HepG2 (cell line): ENCODE measurements at regions not wholly inside any gene's neighbourhood (a gene's known extent, or its start where the extent isn't known, plus 50 kb on each side); places are given as distances from the start of the nearest gene placed in this dataset.

ENCODE experiments used
- ATAC-seq: fragments of 200-7000 bp; cut with Tn5 transposase; 3 replicates; pipeline ENCODE4 v1.9.1; 2020; ENCODE audit warnings: mild to moderate bottlenecking, moderate library complexity
- BruUV-seq: library from RNA; stranded (reverse); fragments of 400-500 nt; replicated peaks from 2 replicates; lab custom pipeline; 2021; lab: Mats Ljungman, UMichigan
- CTCF ChIA-PET: fragments of 300-600 bp; formaldehyde crosslinking; extraction: SDS; loops from one replicate; lab custom pipeline; 2021; ENCODE audit warnings: low total read pairs, inconsistent platforms, low intra/inter-chr PET ratio; lab: Yijun Ruan, JAX
- POLR2A ChIA-PET: fragments of 350-600 bp; sonication (Branson Sonifier 250); formaldehyde crosslinking; loops from one replicate; lab custom pipeline; 2020; ENCODE audit warnings: antibody characterized with exemption, inconsistent platforms; lab: Yijun Ruan, JAX
- DNase-seq: peaks from one replicate; pipeline ENCODE4 v3.0.0-alpha.2; 2015; ENCODE audit warnings: low spot score
- FAIRE-seq: peaks from 3 replicates; lab custom pipeline; 2011; peaks lifted over from hg19 to GRCh38; lab: Jason Lieb, UNC
- H2AFZ ChIP-seq: one replicate; pipeline ENCODE4 v1.6.1; 2011; ENCODE audit warnings: low read length, inconsistent platforms
- H3K27ac ChIP-seq: fragments of 300-600 bp; 3 replicates; pipeline ENCODE4 v1.8.0; 2011; ENCODE audit warnings: mixed run types, mild to moderate bottlenecking, mixed read lengths, low read length, inconsistent platforms; ENCODE audit not compliant: insufficient read depth; ENCODE audit errors: extremely low read length
- H3K27me3 ChIP-seq, 2 experiments: fragments of 200-600 bp in 1 of 2; 2 replicates in 1 of 2; 3 replicates in 1 of 2; pipeline versions ENCODE4 v1.6.0 to v1.8.0; 2011; ENCODE audit warnings: low read length in 2 of 2, mild to moderate bottlenecking in 2 of 2, moderate library complexity in 2 of 2, inconsistent platforms in 1 of 2; ENCODE audit not compliant: insufficient read depth in 2 of 2, control insufficient read depth in 1 of 2
- H3K36me3 ChIP-seq, 2 experiments: fragments of 200-600 bp in 1 of 2; replicated peaks in 1 of 2; 2 replicates in 1 of 2; 3 replicates in 1 of 2; pipeline versions ENCODE4 v1.5.1 to v1.8.0; 2011; ENCODE audit warnings: low read length in 2 of 2, inconsistent platforms in 1 of 2; ENCODE audit not compliant: insufficient read depth in 2 of 2, control insufficient read depth in 1 of 2
- H3K4me1 ChIP-seq: 2 replicates; pipeline ENCODE4 v1.5.1; 2012; ENCODE audit warnings: low read length, inconsistent platforms; ENCODE audit not compliant: insufficient read depth
- H3K4me2 ChIP-seq: 2 replicates; pipeline ENCODE4 v1.6.0; 2011; ENCODE audit warnings: low read depth, low read length, inconsistent platforms
- H3K4me3 ChIP-seq, 3 experiments: fragments of 200-600 bp in 1 of 3; sonication (generic), shearing (Covaris generic) in 1 of 3; replicated peaks in 1 of 3; 2 replicates each; pipeline ENCODE4 v1.5.1; 2011 to 2016; ENCODE audit warnings: low read length in 3 of 3, inconsistent platforms in 2 of 3, low read depth in 2 of 3, mild to moderate bottlenecking in 2 of 3, control low read depth in 1 of 3, mixed read lengths in 1 of 3; ENCODE audit not compliant: insufficient read depth in 1 of 3
- H3K79me2 ChIP-seq: one replicate; pipeline ENCODE4 v1.6.1; 2011; ENCODE audit warnings: low read length, inconsistent platforms; ENCODE audit not compliant: insufficient read depth
- H3K9ac ChIP-seq: 2 replicates; pipeline ENCODE4 v1.6.0; 2011; ENCODE audit warnings: mild to moderate bottlenecking, low read depth, low read length, inconsistent platforms; ENCODE audit not compliant: insufficient read depth
- H3K9me3 ChIP-seq: 2 replicates; pipeline ENCODE4 v1.5.1; 2012; ENCODE audit warnings: mild to moderate bottlenecking, low read length
- H4K20me1 ChIP-seq: 2 replicates; pipeline ENCODE4 v1.6.0; 2011; ENCODE audit warnings: inconsistent platforms, mild to moderate bottlenecking, low read length, moderate library complexity; ENCODE audit not compliant: insufficient read depth
- GLI4 ChIP-seq: sonication (generic); formaldehyde crosslinking; IDR thresholded peaks from 2 replicates; pipeline ENCODE4 v1.5.1; 2020; ENCODE audit warnings: missing genetic modification reagents, mild to moderate bottlenecking, moderate library complexity, borderline replicate concordance
- HHEX ChIP-seq: IDR thresholded peaks from 2 replicates; pipeline ENCODE4 v1.6.1; 2016; ENCODE audit warnings: control low read depth
- HMG20B ChIP-seq: conservative IDR thresholded peaks from 2 replicates; pipeline ENCODE4 v1.6.1; 2016; ENCODE audit warnings: missing genetic modification reagents, missing compliant biosample characterization
- HNRNPK ChIP-seq: fragments of 200-400 bp; formaldehyde crosslinking; IDR thresholded peaks from 2 replicates; pipeline ENCODE4 v1.6.1; 2018; ENCODE audit warnings: low read length, low read depth, moderate library complexity, mild to moderate bottlenecking; ENCODE audit not compliant: poor library complexity, severe bottlenecking
- MED1 ChIP-seq: sonication (generic); formaldehyde crosslinking; IDR thresholded peaks from 2 replicates; pipeline ENCODE4 v1.4.0; 2020; ENCODE audit warnings: missing genetic modification reagents
- MED13 ChIP-seq: sonication (generic); formaldehyde crosslinking; IDR thresholded peaks from 2 replicates; pipeline ENCODE4 v1.5.0; 2020; ENCODE audit warnings: missing genetic modification reagents
- PITX1 ChIP-seq: sonication (generic); formaldehyde crosslinking; IDR thresholded peaks from 2 replicates; pipeline ENCODE4 v1.5.1; 2020; ENCODE audit warnings: mild to moderate bottlenecking, missing genetic modification reagents
- RXRA ChIP-seq: sonication (generic); formaldehyde crosslinking; IDR thresholded peaks from 2 replicates; pipeline ENCODE4 v1.5.1; 2020; ENCODE audit warnings: missing genetic modification reagents
- SIX1 ChIP-seq: sonication (generic); formaldehyde crosslinking; IDR thresholded peaks from 2 replicates; pipeline ENCODE4 v1.4.0; 2020; ENCODE audit warnings: missing genetic modification reagents, borderline replicate concordance
- ZNF232 ChIP-seq: sonication (generic); formaldehyde crosslinking; IDR thresholded peaks from 2 replicates; pipeline ENCODE4 v1.4.0; 2020; ENCODE audit warnings: missing genetic modification reagents, borderline replicate concordance
- ZNF724P ChIP-seq: sonication (generic); formaldehyde crosslinking; IDR thresholded peaks from 2 replicates; pipeline ENCODE4 v1.8.0; 2022; ENCODE audit warnings: missing genetic modification reagents, borderline replicate concordance
- ZNF782 ChIP-seq: sonication (generic); formaldehyde crosslinking; IDR thresholded peaks from 2 replicates; pipeline ENCODE4 v1.4.0; 2020; ENCODE audit warnings: missing genetic modification reagents, mild to moderate bottlenecking, borderline replicate concordance
- WGBS: methylation state at CpG from one replicate; pipeline ENCODE4 v1.1.6; 2017; ENCODE audit warnings: low lambda C conversion rate; 5-methylcytosine and 5-hydroxymethylcytosine counted together
- in situ Hi-C: cut with HindIII; loops from 2 replicates; pipeline ENCODE4 v1.10.0; 2017; ENCODE audit warnings: low pct_unique_long_range_greater_than_20kb; ENCODE audit not compliant: extremely low pct_ligation_motif_present
- intact Hi-C: fragments of 100-400 bp; cut with micrococcal nuclease; formaldehyde crosslinking; loops from one replicate; pipeline ENCODE4 v1.10.0; 2022; ENCODE audit not compliant: unreplicated experiment
- TF ChIP-seq, protein P1 (sequence below): sonication (generic); formaldehyde crosslinking; IDR thresholded peaks from 2 replicates; pipeline ENCODE4 v1.8.1; 2023; ENCODE audit warnings: mild to moderate bottlenecking, missing genetic modification reagents, borderline replicate concordance
- TF ChIP-seq, protein P2 (sequence below): sonication (generic); formaldehyde crosslinking; IDR thresholded peaks from 2 replicates; pipeline ENCODE4 v1.4.0; 2020; ENCODE audit warnings: missing genetic modification reagents

DNA sequence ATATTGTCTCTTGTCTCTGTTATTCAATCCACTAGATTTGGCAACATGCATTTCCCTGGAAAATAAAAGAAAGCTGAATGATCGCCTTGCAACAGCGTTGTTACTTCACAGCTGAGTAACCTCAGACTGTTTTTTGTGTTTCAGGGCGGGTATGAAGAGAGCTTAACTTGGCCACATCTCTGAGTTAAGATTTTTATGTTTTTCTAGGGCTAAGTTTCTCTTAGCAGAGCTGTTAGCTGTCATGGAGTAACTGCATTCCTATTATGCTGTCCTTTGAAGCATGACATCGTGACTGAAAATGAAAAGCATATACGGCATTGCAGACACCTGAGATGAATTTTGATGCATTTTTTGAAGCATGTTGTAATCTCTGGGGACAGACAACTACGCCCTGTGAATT lies 1798.9 kb downstream of the PCDH7 start:
- no peak for ATAC-seq
- H3K4me3 ChIP-seq: no peak overlapping the region
- in situ Hi-C loops: no loop called here
- H4K20me1 ChIP-seq: no peaks in the 10 kb centered on the region
- no peaks in the 10 kb centered on the region for H3K4me1 ChIP-seq
- no peak for TF ChIP-seq SIX1 (CRISPR knock-in tag)
- no peak for TF ChIP-seq GLI4 (CRISPR knock-in tag)
- TF ChIP-seq HMG20B: no peak
- no peak for TF ChIP-seq MED13
- TF ChIP-seq, protein P1, sequence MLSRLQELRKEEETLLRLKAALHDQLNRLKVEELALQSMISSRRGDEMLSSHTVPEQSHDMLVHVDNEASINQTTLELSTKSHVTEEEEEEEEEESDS (CRISPR knock-in tag): no peak
- no peak for TF ChIP-seq MED1 (CRISPR knock-in tag)
- TF ChIP-seq RXRA (CRISPR knock-in tag): no peak
- no peak for TF ChIP-seq HHEX (CRISPR knock-in tag)
- TF ChIP-seq ZNF782 (CRISPR knock-in tag): no peak
- TF ChIP-seq ZNF724P (CRISPR knock-in tag): no peak
- TF ChIP-seq ZNF232 (CRISPR knock-in tag): no peak
- no peak for TF ChIP-seq HNRNPK
- TF ChIP-seq, protein P2, sequence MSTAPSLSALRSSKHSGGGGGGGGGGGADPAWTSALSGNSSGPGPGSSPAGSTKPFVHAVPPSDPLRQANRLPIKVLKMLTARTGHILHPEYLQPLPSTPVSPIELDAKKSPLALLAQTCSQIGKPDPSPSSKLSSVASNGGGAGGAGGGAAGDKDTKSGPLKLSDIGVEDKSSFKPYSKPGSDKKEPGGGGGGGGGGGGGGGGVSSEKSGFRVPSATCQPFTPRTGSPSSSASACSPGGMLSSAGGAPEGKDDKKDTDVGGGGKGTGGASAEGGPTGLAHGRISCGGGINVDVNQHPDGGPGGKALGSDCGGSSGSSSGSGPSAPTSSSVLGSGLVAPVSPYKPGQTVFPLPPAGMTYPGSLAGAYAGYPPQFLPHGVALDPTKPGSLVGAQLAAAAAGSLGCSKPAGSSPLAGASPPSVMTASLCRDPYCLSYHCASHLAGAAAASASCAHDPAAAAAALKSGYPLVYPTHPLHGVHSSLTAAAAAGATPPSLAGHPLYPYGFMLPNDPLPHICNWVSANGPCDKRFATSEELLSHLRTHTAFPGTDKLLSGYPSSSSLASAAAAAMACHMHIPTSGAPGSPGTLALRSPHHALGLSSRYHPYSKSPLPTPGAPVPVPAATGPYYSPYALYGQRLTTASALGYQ (CRISPR knock-in tag): no peak
- no peak for TF ChIP-seq PITX1 (CRISPR knock-in tag)
- TF ChIP-seq, all 625 proteins: peak for 0
- Histone ChIP-seq H2AFZ (no peak overlapping the region), H3K4me2 (no peak overlapping the region), H3K9ac (no peak overlapping the region), H3K27me3 (no peaks in the 10 kb centered on the region), H3K36me3 (no peaks in the 10 kb centered on the region), H3K9me3 (no peaks in the 10 kb centered on the region), H3K27ac (no peak overlapping the region), H3K79me2 (no peaks in the 10 kb centered on the region)
- BruUV-seq: no TSS peak
- ChIA-PET POLR2A (no interaction called here), CTCF (no interaction called here)
- 8% methylated on average over 6 of the region's 6 CpGs for WGBS
- intact Hi-C loops: no loop called here
- DNase-seq (no peak), FAIRE-seq (no peak)
